Fibroblast of lung (primary cell): ENCODE measurements at regions not wholly inside any gene's neighbourhood (a gene's known extent, or its start where the extent isn't known, plus 50 kb on each side); places are given as distances from the start of the nearest gene placed in this dataset.

ENCODE experiments used
- DNase-seq, 2 donors: peaks; one replicate each; pipeline versions ENCODE4 v3.0.0 to v3.0.0-alpha.2; 2010; ENCODE audit warnings: low read depth in 2 of 2
- H2AFZ ChIP-seq: 2 replicates; pipeline ENCODE4 v1.5.1; 2012; ENCODE audit warnings: low read length, control low read depth, inconsistent platforms
- H3K27ac ChIP-seq: 2 replicates; pipeline ENCODE4 v1.5.1; 2011; ENCODE audit warnings: low read length, control low read depth; ENCODE audit not compliant: insufficient read depth
- H3K27me3 ChIP-seq: 2 replicates; pipeline ENCODE4 v1.5.1; 2011; ENCODE audit warnings: mild to moderate bottlenecking, low read length; ENCODE audit not compliant: control insufficient read depth, insufficient read depth
- H3K36me3 ChIP-seq: 2 replicates; pipeline ENCODE4 v1.5.1; 2011; ENCODE audit warnings: low read length; ENCODE audit not compliant: control insufficient read depth, insufficient read depth
- H3K4me1 ChIP-seq: 2 replicates; pipeline ENCODE4 v1.5.1; 2011; ENCODE audit warnings: low read length; ENCODE audit not compliant: control insufficient read depth, insufficient read depth; ENCODE audit errors: extremely low read depth
- H3K4me2 ChIP-seq: 2 replicates; pipeline ENCODE4 v1.5.1; 2011; ENCODE audit warnings: low read length, control low read depth; ENCODE audit not compliant: insufficient read depth; ENCODE audit errors: extremely low read depth
- H3K4me3 ChIP-seq, 4 experiments: fragments of 200-600 bp in 1 of 4; sonication (generic) in 1 of 4; replicated peaks in 1 of 4; 2 replicates each; pipeline ENCODE4 v1.5.1; 2011 to 2016; ENCODE audit warnings: low read length in 4 of 4, low read depth in 3 of 4, mild to moderate bottlenecking in 3 of 4, control low read depth in 2 of 4, inconsistent platforms in 1 of 4, mixed read lengths in 1 of 4; ENCODE audit not compliant: insufficient read depth in 1 of 4; ENCODE audit errors: control extremely low read depth in 1 of 4
- H3K79me2 ChIP-seq: 2 replicates; pipeline ENCODE4 v1.5.1; 2012; ENCODE audit warnings: mild to moderate bottlenecking, low read length, inconsistent platforms; ENCODE audit not compliant: control insufficient read depth, insufficient read depth
- H3K9ac ChIP-seq: 2 replicates; pipeline ENCODE4 v1.5.1; 2011; ENCODE audit warnings: mild to moderate bottlenecking, low read length, control low read depth; ENCODE audit not compliant: insufficient read depth
- H3K9me3 ChIP-seq: 2 replicates; pipeline ENCODE4 v1.5.1; 2012; ENCODE audit warnings: low read depth, low read length; ENCODE audit not compliant: control insufficient read depth, insufficient read depth
- H4K20me1 ChIP-seq: 2 replicates; pipeline ENCODE4 v1.5.1; 2011; ENCODE audit warnings: low read length; ENCODE audit not compliant: control insufficient read depth, insufficient read depth; ENCODE audit errors: extremely low read depth
- EZH2 ChIP-seq: IDR thresholded peaks from 2 replicates; pipeline ENCODE4 v1.5.1; 2012; ENCODE audit warnings: low read length, control low read depth, mild to moderate bottlenecking; ENCODE audit errors: missing control alignments
- TF ChIP-seq, protein P1 (sequence below), 2 donors: IDR thresholded peaks in 1 of 2; conservative IDR thresholded peaks in 1 of 2; 1 replicate in 1 of 2; 2 replicates in 1 of 2; pipeline ENCODE4 v1.5.1; 2011 to 2012; ENCODE audit warnings: low read length in 2 of 2, control low read depth in 1 of 2, inconsistent platforms in 1 of 2, low read depth in 1 of 2, mild to moderate bottlenecking in 1 of 2

- H3K27me3 ChIP-seq, result no peaks in the 10 kb centered on the region
- DNase-seq, result no peak
Observed at GRCh38 chrX:80602036-80602860, 182.0 kb downstream of the TENT5D start.

More at GRCh38 chrX:80602036-80602860, 182.0 kb downstream of the TENT5D start:
- Histone ChIP-seq H3K79me2 (no peaks in the 10 kb centered on the region), H3K4me2 (no peak overlapping the region), H3K27ac (no peak overlapping the region), H3K36me3 (no peaks in the 10 kb centered on the region), H3K4me1 (no peaks in the 10 kb centered on the region), H3K9me3 (no peaks in the 10 kb centered on the region), H4K20me1 (no peaks in the 10 kb centered on the region), H3K9ac (no peak overlapping the region), H3K4me3 (no peak overlapping the region), H2AFZ (no peak overlapping the region)
- TF ChIP-seq, protein P1, sequence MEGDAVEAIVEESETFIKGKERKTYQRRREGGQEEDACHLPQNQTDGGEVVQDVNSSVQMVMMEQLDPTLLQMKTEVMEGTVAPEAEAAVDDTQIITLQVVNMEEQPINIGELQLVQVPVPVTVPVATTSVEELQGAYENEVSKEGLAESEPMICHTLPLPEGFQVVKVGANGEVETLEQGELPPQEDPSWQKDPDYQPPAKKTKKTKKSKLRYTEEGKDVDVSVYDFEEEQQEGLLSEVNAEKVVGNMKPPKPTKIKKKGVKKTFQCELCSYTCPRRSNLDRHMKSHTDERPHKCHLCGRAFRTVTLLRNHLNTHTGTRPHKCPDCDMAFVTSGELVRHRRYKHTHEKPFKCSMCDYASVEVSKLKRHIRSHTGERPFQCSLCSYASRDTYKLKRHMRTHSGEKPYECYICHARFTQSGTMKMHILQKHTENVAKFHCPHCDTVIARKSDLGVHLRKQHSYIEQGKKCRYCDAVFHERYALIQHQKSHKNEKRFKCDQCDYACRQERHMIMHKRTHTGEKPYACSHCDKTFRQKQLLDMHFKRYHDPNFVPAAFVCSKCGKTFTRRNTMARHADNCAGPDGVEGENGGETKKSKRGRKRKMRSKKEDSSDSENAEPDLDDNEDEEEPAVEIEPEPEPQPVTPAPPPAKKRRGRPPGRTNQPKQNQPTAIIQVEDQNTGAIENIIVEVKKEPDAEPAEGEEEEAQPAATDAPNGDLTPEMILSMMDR (conservative IDR thresholded peaks at IDR 0.05 in 1 of 2, IDR thresholded peaks at IDR 0.05 in 1 of 2; ENCODE audit: low read depth in 1 of 2, low read length in 2 of 2), result no peak
- TF ChIP-seq EZH2, result no peak
